Smooth muscle cell (in vitro differentiated cells): ENCODE measurements at regions not wholly inside any gene's neighbourhood (a gene's known extent, or its start where the extent isn't known, plus 50 kb on each side); places are given as distances from the start of the nearest gene placed in this dataset.

Experiments
- DNase-seq: peaks from one replicate; lab custom pipeline; 2025; ENCODE audit not compliant: unreplicated experiment; lab: John Stamatoyannopoulos, UW
- H2AFZ ChIP-seq: fragments of 200-600 bp; sonication (generic); 2 replicates; pipeline ENCODE4 v1.6.0; 2016; ENCODE audit warnings: antibody characterized with exemption, low read depth, mild to moderate bottlenecking
- H3F3A ChIP-seq: fragments of 200-600 bp; sonication (generic); 2 replicates; pipeline ENCODE4 v1.6.0; 2017; ENCODE audit warnings: antibody characterized with exemption, low read depth
- H3K27ac ChIP-seq: fragments of 200-600 bp; sonication (generic); 2 replicates; pipeline ENCODE4 v1.5.1; 2016; ENCODE audit warnings: low read depth, mild to moderate bottlenecking
- H3K27me3 ChIP-seq: fragments of 200-600 bp; sonication (generic); 2 replicates; pipeline ENCODE4 v1.6.1; 2016; ENCODE audit warnings: low read depth, mild to moderate bottlenecking
- H3K36me3 ChIP-seq: fragments of 200-600 bp; sonication (generic); 2 replicates; pipeline ENCODE4 v1.5.1; 2016; ENCODE audit warnings: low read depth
- H3K4me1 ChIP-seq: fragments of 200-600 bp; sonication (generic); 2 replicates; pipeline ENCODE4 v1.5.1; 2016; ENCODE audit warnings: low read depth
- H3K4me2 ChIP-seq: fragments of 200-600 bp; sonication (generic); 2 replicates; pipeline ENCODE4 v1.6.0; 2016; ENCODE audit warnings: mild to moderate bottlenecking
- H3K4me3 ChIP-seq: fragments of 200-600 bp; sonication (generic); 2 replicates; pipeline ENCODE4 v1.5.1; 2016; ENCODE audit warnings: mild to moderate bottlenecking
- H3K79me2 ChIP-seq: fragments of 200-600 bp; sonication (generic); 2 replicates; pipeline ENCODE4 v1.6.0; 2016; ENCODE audit warnings: low read depth, mild to moderate bottlenecking
- H3K9ac ChIP-seq: fragments of 200-600 bp; sonication (generic); 2 replicates; pipeline ENCODE4 v1.6.0; 2016; ENCODE audit warnings: low read depth
- H3K9me3 ChIP-seq: fragments of 200-600 bp; sonication (generic); replicated peaks from 2 replicates; pipeline ENCODE4 v1.5.1; 2016; ENCODE audit warnings: low read depth
- H4K20me1 ChIP-seq: fragments of 200-600 bp; sonication (generic); 2 replicates; pipeline ENCODE4 v1.6.0; 2016; ENCODE audit warnings: low read depth
- WGBS: methylation state at CpG from one replicate; pipeline ENCODE4 v1.1.7; 2016; ENCODE audit warnings: low lambda C conversion rate; 5-methylcytosine and 5-hydroxymethylcytosine counted together
- TF ChIP-seq, protein P1 (sequence below): fragments of 200-600 bp; sonication (generic); IDR thresholded peaks from 2 replicates; pipeline ENCODE4 v1.5.1; 2017; ENCODE audit warnings: borderline replicate concordance, mild to moderate bottlenecking, antibody characterized with exemption; ENCODE audit not compliant: insufficient read depth, poor library complexity, severe bottlenecking

DNA sequence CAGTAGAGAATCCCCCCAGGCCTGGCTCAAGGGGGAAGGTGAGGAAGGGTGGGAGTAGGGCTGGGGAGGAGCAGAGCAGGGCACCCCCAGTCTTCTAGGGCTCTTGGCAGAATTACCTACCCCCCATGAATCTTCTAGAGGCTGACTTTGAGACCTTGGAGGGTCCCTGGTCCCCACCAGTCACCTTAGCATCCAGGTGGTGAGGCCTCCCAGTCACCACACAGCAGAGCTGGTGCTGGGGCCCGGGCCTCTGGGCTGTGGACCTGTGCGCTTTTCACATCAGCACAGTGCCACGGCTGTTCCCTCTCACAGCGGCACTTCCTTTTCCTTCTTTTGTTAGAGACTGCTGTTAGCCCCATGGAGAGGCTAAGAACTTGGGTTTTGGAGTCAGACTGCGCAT, 148.6 kb upstream of the PITX1 start:
- peaks cover 7% of the 10 kb centered on the region for H3K4me1 ChIP-seq
- no peaks in the 10 kb centered on the region for H3F3A ChIP-seq
- no peak overlapping the region for H3K4me2 ChIP-seq
- H3K9me3 ChIP-seq, result no peaks in the 10 kb centered on the region
- H3K4me3 ChIP-seq, result no peak overlapping the region
- H3K27me3 ChIP-seq, result no peaks in the 10 kb centered on the region
- WGBS, result 96% methylated on average over 5 of the region's 5 CpGs
- H3K27ac ChIP-seq, result no peak overlapping the region
- H3K79me2 ChIP-seq, result peaks cover 7% of the 10 kb centered on the region
- TF ChIP-seq, protein P1, sequence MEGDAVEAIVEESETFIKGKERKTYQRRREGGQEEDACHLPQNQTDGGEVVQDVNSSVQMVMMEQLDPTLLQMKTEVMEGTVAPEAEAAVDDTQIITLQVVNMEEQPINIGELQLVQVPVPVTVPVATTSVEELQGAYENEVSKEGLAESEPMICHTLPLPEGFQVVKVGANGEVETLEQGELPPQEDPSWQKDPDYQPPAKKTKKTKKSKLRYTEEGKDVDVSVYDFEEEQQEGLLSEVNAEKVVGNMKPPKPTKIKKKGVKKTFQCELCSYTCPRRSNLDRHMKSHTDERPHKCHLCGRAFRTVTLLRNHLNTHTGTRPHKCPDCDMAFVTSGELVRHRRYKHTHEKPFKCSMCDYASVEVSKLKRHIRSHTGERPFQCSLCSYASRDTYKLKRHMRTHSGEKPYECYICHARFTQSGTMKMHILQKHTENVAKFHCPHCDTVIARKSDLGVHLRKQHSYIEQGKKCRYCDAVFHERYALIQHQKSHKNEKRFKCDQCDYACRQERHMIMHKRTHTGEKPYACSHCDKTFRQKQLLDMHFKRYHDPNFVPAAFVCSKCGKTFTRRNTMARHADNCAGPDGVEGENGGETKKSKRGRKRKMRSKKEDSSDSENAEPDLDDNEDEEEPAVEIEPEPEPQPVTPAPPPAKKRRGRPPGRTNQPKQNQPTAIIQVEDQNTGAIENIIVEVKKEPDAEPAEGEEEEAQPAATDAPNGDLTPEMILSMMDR, result no peak
- no peaks in the 10 kb centered on the region for H3K36me3 ChIP-seq
- H2AFZ ChIP-seq, result no peak overlapping the region
- DNase-seq, result no peak
- H3K9ac ChIP-seq, result no peak overlapping the region
- H4K20me1 ChIP-seq, result no peaks in the 10 kb centered on the region

DNA sequence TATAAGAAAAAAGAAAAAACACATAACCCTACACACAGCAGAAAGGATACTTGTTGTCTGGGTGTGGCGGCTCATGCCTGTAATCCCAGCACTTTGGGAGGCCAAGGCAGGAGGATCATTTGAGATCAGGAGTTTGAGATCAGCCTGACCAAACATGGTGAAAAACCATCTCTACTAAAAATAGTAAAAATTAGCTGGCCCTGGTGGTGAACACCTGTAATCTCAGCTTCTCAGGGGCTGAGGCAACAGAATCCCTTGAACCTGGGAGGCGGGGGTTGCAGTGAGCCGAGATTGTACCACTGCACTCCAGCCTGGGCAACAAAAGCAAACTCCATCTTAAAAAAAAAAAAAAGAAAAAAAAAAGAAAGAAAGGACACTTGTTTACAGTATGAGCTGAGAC, 147.6 kb upstream of the PITX1 start:
- H3K4me2 ChIP-seq, result no peak overlapping the region
- H3K79me2 ChIP-seq, result peaks cover 5% of the 10 kb centered on the region
- no peaks in the 10 kb centered on the region for H3F3A ChIP-seq
- no peak for DNase-seq
- no peaks in the 10 kb centered on the region for H3K36me3 ChIP-seq
- no peaks in the 10 kb centered on the region for H3K9me3 ChIP-seq
- no peak overlapping the region for H3K27ac ChIP-seq
- H3K9ac ChIP-seq, result no peak overlapping the region
- no peaks in the 10 kb centered on the region for H4K20me1 ChIP-seq
- H2AFZ ChIP-seq, result no peak overlapping the region
- H3K4me3 ChIP-seq, result no peak overlapping the region
- TF ChIP-seq, protein P1, result no peak
- H3K27me3 ChIP-seq, result no peaks in the 10 kb centered on the region
- WGBS, result 95% methylated on average over 3 of the region's 3 CpGs
- peaks cover 7% of the 10 kb centered on the region for H3K4me1 ChIP-seq

DNA sequence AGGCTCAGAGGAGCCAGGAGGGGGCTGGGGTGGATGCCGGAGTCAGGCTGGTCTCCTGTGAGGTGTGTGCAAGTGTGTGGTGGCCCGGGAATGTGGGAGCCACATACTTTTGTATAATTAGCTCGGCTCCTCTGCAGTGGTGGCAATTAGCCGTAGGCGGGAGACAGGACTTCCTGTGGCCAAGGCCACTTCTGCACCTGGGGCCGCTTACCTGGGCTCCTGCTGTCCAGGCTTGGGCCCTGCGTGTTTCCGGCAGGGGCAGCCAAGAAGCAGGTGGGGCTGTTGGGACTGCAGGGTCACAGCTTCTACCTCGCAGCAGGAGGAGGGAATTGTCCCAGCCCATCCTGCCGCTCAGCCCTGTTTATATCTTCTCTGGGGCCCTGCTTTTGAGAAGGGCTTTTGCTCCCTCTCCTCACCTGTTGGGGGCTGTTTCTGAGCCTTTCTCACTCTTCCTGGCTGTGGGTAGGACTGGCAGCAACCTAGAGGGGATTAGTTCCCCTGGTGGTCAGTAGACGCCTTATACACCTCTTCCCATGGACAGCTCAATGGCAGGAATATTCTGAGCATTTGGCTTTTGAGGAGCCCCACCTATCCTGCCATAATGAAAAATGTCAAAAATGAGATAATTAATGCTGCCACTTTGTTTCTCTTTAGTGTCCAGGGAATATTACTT, 145.4 kb upstream of the PITX1 start:
- H4K20me1 ChIP-seq, result no peaks in the 10 kb centered on the region
- H3K9me3 ChIP-seq, result no peaks in the 10 kb centered on the region
- DNase-seq, result no peak
- no peaks in the 10 kb centered on the region for H3K36me3 ChIP-seq
- no peaks in the 10 kb centered on the region for H3K27me3 ChIP-seq
- no peak overlapping the region for H3K9ac ChIP-seq
- no peak overlapping the region for H3K4me2 ChIP-seq
- H3F3A ChIP-seq, result no peaks in the 10 kb centered on the region
- 66% methylated on average over 11 of the region's 11 CpGs for WGBS
- no peak overlapping the region for H3K4me3 ChIP-seq
- H3K27ac ChIP-seq, result no peak overlapping the region
- no peak overlapping the region for H2AFZ ChIP-seq
- no peaks in the 10 kb centered on the region for H3K79me2 ChIP-seq
- H3K4me1 ChIP-seq, result no peaks in the 10 kb centered on the region
- TF ChIP-seq, protein P1, result no peak
